ENCODE measurements at regions not wholly inside any gene's neighbourhood (a gene's known extent, or its start where the extent isn't known, plus 50 kb on each side); places are given as distances from the start of the nearest gene placed in this dataset.

GRCh38 chr5:110167384-110167783 is 477.7 kb downstream of the MAN2A1 start:
- TF ChIP-seq CTCF (IDR thresholded peaks at IDR 0.05; ENCODE audit: low read length) (no peak), EZH2 (IDR thresholded peaks at IDR 0.05; ENCODE audit: borderline replicate concordance, low read length) (no peak)

Data from OCI-LY1 (cell line).